HG03025 (cell line): ENCODE measurements at regions not wholly inside any gene's neighbourhood (a gene's known extent, or its start where the extent isn't known, plus 50 kb on each side); places are given as distances from the start of the nearest gene placed in this dataset.
"Not testable (repeated sequence)": the region's sequence is repeated elsewhere in the genome, so short reads cannot be mapped to it uniquely, and the experiment has no call there.

Experiments used
- ATAC-seq: cut with Tn5 transposase; IDR thresholded peaks from one replicate; pipeline ENCODE4 v1.9.1; 2021; ENCODE audit warnings: mild to moderate bottlenecking, moderate library complexity; ENCODE audit not compliant: unreplicated experiment, low FRiP score

- ATAC-seq, result not testable (repeated sequence)
Measured at GRCh38 chr12:17025424-17025823, 419.5 kb upstream of the LMO3 start.

GRCh38 chr12:17020765-17021164, 414.8 kb upstream of the LMO3 start:
- ATAC-seq, result no peak

- no peak for ATAC-seq
Measured at GRCh38 chr12:17017402-17017801, 411.4 kb upstream of the LMO3 start.

GRCh38 chr12:17016116-17016864, 410.3 kb upstream of the LMO3 start:
- no peak for ATAC-seq

- ATAC-seq, result no peak
Measured at GRCh38 chr12:17015501-17015900, 409.5 kb upstream of the LMO3 start.

- not testable (repeated sequence) for ATAC-seq
Measured at GRCh38 chr12:17007442-17008040, 401.6 kb upstream of the LMO3 start.

GRCh38 chr12:16998538-16998937, 392.6 kb upstream of the LMO3 start:
- ATAC-seq, result not testable (repeated sequence)

- ATAC-seq, result no peak
Measured at GRCh38 chr12:16984484-16984883, 378.5 kb upstream of the LMO3 start.

GRCh38 chr12:16972923-16973770, 367.2 kb upstream of the LMO3 start:
- ATAC-seq, result no peak

- ATAC-seq, result no peak
Measured at GRCh38 chr12:16962889-16963288, 356.9 kb upstream of the LMO3 start.

- ATAC-seq, result no peak
Measured at GRCh38 chr12:16955083-16955657, 349.2 kb upstream of the LMO3 start.

GRCh38 chr12:16949871-16950667, 344.1 kb upstream of the LMO3 start:
- ATAC-seq, result no peak

GRCh38 chr12:16949371-16949770, 343.4 kb upstream of the LMO3 start:
- ATAC-seq, result no peak

- ATAC-seq, result no peak
Measured at GRCh38 chr12:16946704-16947103, 340.7 kb upstream of the LMO3 start.

GRCh38 chr12:16939871-16940306, 333.9 kb upstream of the LMO3 start:
- peak; percentile 99 for ATAC-seq

GRCh38 chr12:16927259-16927658, 321.3 kb upstream of the LMO3 start:
- no peak for ATAC-seq

GRCh38 chr12:16920451-16920850, 314.5 kb upstream of the LMO3 start:
- ATAC-seq, result no peak

- no peak for ATAC-seq
Measured at GRCh38 chr12:16919551-16919950, 313.6 kb upstream of the LMO3 start.

- ATAC-seq, result no peak
Measured at GRCh38 chr12:16914853-16915252, 308.9 kb upstream of the LMO3 start.

- ATAC-seq, result no peak
Measured at GRCh38 chr12:16913832-16914490, 308.0 kb upstream of the LMO3 start.
